ENCODE measurements at regions not wholly inside any gene's neighbourhood (a gene's known extent, or its start where the extent isn't known, plus 50 kb on each side); places are given as distances from the start of the nearest gene placed in this dataset.
"Not testable (repeated sequence)": the region's sequence is repeated elsewhere in the genome, so short reads cannot be mapped to it uniquely, and the experiment has no call there.

DNA sequence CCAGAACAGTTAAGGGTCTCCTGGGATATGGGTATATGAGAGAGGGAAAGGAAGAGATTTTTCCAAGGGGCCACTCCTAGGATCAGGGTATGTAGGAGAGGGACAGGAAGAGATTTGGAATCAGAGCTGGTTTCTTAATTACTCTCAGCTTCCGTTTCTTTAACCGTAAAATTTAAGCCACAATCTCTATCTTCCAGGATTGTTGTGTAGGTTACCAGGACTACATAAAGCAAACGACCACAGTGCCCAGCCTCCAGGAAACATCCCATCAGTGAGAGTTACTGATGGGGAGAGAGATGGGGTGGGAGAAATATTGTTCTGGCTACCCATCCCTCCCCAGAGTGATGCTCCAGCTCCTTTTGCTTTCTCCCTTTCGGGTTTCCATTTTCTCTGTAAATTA is 114.6 kb upstream of the THUMPD2 start:
- Mint-ChIP-seq H3K9me3 (ENCODE audit: low read depth) (no peaks in the 10 kb centered on the region), H3K4me1 (ENCODE audit: low read depth) (no peaks in the 10 kb centered on the region), H3K4me3 (ENCODE audit: unreplicated experiment) (no peak overlapping the region), H3K27me3 (ENCODE audit: low read depth) (peaks cover 27% of the 10 kb centered on the region), H3K27ac (ENCODE audit: unreplicated experiment) (no peak overlapping the region), H3K36me3 (ENCODE audit: low read depth) (no peaks in the 10 kb centered on the region)
- TF ChIP-seq, protein P1, sequence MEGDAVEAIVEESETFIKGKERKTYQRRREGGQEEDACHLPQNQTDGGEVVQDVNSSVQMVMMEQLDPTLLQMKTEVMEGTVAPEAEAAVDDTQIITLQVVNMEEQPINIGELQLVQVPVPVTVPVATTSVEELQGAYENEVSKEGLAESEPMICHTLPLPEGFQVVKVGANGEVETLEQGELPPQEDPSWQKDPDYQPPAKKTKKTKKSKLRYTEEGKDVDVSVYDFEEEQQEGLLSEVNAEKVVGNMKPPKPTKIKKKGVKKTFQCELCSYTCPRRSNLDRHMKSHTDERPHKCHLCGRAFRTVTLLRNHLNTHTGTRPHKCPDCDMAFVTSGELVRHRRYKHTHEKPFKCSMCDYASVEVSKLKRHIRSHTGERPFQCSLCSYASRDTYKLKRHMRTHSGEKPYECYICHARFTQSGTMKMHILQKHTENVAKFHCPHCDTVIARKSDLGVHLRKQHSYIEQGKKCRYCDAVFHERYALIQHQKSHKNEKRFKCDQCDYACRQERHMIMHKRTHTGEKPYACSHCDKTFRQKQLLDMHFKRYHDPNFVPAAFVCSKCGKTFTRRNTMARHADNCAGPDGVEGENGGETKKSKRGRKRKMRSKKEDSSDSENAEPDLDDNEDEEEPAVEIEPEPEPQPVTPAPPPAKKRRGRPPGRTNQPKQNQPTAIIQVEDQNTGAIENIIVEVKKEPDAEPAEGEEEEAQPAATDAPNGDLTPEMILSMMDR (IDR thresholded peaks at IDR 0.05), result no peak
- DNase-seq (ENCODE audit: low spot score), result no peak

DNA sequence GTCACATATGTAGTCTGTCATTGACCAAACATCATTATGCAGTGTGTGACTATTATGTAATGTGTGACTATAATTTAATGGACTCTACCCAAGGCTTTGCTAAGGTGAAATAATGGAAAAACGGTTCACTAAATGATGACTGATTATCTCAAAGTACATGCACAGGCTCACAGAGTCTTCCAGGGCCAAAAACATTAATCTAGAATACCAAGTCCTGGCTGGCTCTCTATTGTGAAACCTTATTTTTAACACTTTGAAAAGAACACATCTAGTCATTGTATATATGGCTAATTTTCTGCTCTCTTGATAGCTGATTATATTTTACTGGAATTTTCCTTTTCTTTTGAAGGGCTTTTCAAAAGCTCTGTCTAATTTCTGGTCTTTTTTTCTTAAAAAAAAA is 102.9 kb upstream of the THUMPD2 start:
- peaks cover 7% of the 10 kb centered on the region for H3K4me1 Mint-ChIP-seq (ENCODE audit: low read depth)
- H3K4me3 Mint-ChIP-seq (ENCODE audit: unreplicated experiment), result no peak overlapping the region
- H3K36me3 Mint-ChIP-seq (ENCODE audit: low read depth), result no peaks in the 10 kb centered on the region
- no peak overlapping the region for H3K27ac Mint-ChIP-seq (ENCODE audit: unreplicated experiment)
- H3K27me3 Mint-ChIP-seq (ENCODE audit: low read depth), result peaks cover 7% of the 10 kb centered on the region
- H3K9me3 Mint-ChIP-seq (ENCODE audit: low read depth), result peaks cover 17% of the 10 kb centered on the region
- TF ChIP-seq, protein P1 (IDR thresholded peaks at IDR 0.05), result no peak
- DNase-seq (ENCODE audit: low spot score), result no peak

DNA sequence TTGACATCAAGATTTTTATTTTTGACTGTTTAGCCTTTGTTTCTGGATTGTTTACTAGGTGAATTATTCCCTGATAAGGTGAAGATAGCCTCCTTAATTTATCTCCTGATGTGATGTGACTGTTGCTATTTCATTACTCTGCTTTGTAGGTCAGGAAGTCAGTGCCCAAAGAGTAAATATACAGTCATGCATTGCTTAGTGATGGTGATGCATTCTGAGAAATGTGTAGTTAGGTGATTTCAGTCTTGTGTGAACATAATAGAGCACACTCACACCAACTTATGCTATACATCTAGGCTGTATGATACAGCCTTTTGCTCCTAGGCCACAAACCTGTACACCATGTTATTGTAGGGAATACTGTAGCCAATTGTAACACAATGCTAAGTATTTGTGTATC is 102.4 kb upstream of the THUMPD2 start:
- TF ChIP-seq, protein P1 (IDR thresholded peaks at IDR 0.05), result no peak
- H3K4me3 Mint-ChIP-seq (ENCODE audit: unreplicated experiment), result no peak overlapping the region
- H3K36me3 Mint-ChIP-seq (ENCODE audit: low read depth), result no peaks in the 10 kb centered on the region
- H3K9me3 Mint-ChIP-seq (ENCODE audit: low read depth), result peaks cover 18% of the 10 kb centered on the region
- DNase-seq (ENCODE audit: low spot score), result no peak
- H3K27ac Mint-ChIP-seq (ENCODE audit: unreplicated experiment), result no peak overlapping the region
- peaks cover 7% of the 10 kb centered on the region for H3K4me1 Mint-ChIP-seq (ENCODE audit: low read depth)
- H3K27me3 Mint-ChIP-seq (ENCODE audit: low read depth), result peaks cover 3% of the 10 kb centered on the region

DNA sequence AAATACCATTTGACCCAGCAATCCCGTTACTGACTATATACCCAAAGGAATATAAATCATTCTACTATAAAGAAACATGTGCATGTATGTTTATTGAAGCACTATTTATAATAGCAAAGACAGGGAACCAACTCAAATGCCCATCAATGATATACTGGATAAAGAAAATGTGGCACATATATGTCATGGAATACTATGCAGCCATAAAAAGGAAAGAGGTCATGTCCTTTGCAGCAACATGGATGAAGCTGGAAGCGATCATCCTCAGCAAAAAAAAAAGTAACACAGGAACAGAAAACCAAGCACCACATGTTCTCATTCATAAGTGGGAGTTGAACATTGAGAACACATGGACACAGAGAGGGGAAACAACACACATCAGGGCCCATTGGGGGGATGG is 99.9 kb upstream of the THUMPD2 start:
- H3K27me3 Mint-ChIP-seq (ENCODE audit: low read depth); DNase-seq (ENCODE audit: low spot score); H3K27ac Mint-ChIP-seq (ENCODE audit: unreplicated experiment): not testable (repeated sequence)

DNA sequence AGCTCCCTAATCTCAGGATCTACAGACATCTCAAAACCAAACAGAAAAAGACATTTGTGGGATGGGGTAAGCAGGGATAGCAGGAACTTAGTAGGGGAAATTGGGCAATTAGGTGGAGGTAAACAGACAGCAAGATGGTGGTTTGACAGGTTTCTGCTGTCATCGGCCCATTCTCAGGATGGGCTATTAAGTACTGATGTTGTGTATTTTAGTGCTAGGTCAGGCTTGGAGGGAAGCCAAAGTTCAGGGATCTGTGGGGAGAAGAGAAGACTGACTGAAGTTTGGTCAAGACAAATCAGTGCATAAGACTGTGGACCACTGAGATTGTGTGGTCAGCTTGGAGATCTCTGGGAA is 96.8 kb upstream of the THUMPD2 start:
- Mint-ChIP-seq H3K36me3 (ENCODE audit: low read depth) (no peaks in the 10 kb centered on the region), H3K27ac (ENCODE audit: unreplicated experiment) (peak overlapping the region; percentile 47), H3K4me1 (ENCODE audit: low read depth) (peaks cover 26% of the 10 kb centered on the region), H3K27me3 (ENCODE audit: low read depth) (no peaks in the 10 kb centered on the region), H3K9me3 (ENCODE audit: low read depth) (peaks cover 18% of the 10 kb centered on the region), H3K4me3 (ENCODE audit: unreplicated experiment) (no peak overlapping the region)
- TF ChIP-seq, protein P1 (IDR thresholded peaks at IDR 0.05), result no peak
- DNase-seq (ENCODE audit: low spot score), result no peak

More for the DNA sequence above, 99.9 kb upstream of the THUMPD2 start:
- peaks cover 18% of the 10 kb centered on the region for H3K9me3 Mint-ChIP-seq (ENCODE audit: low read depth)
- H3K4me1 Mint-ChIP-seq (ENCODE audit: low read depth), result peaks cover 21% of the 10 kb centered on the region
- not testable (repeated sequence) for H3K36me3 Mint-ChIP-seq (ENCODE audit: low read depth); H3K4me3 Mint-ChIP-seq (ENCODE audit: unreplicated experiment)

DNA sequence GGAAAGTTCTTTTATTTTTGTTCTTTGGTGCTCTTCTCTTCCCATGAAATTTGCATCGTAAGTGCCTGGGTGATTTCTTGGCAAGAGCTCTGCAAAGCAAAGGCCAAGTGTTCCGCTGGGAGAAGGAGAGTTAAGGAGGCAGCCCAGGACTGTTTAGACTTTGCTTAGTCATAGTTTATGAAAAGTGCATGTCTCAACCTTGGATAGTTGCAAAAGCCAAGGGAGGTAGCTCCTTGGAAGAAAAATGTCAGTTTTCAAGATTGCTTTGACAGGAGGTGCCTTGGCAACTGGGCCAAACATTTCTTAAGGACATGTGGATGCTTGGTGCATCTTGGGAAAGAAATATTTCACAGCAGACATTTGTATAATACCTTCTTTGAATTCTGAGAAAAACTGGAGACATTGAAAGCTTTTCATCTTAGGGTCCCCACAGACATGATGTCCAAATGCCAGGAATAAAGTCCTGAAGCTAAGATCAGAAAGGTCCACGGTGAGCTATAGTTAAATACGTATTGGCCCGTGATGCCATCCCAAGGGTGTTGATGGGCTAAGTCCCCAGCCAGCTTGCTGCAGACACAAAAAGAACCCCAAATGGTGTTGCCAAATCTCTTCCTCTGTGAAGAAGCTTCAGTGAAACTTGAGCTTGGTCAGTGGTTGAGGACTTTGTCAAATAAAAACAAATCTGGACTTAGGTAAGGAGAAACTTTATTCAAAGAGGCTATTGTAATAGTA is 96.3 kb upstream of the THUMPD2 start:
- H3K9me3 Mint-ChIP-seq (ENCODE audit: low read depth), result peaks cover 18% of the 10 kb centered on the region
- TF ChIP-seq, protein P1 (IDR thresholded peaks at IDR 0.05), result no peak
- H3K4me1 Mint-ChIP-seq (ENCODE audit: low read depth), result peaks cover 28% of the 10 kb centered on the region
- H3K36me3 Mint-ChIP-seq (ENCODE audit: low read depth), result no peaks in the 10 kb centered on the region
- peak overlapping the region; percentile 47 for H3K27ac Mint-ChIP-seq (ENCODE audit: unreplicated experiment)
- no peak for DNase-seq (ENCODE audit: low spot score)
- H3K4me3 Mint-ChIP-seq (ENCODE audit: unreplicated experiment), result no peak overlapping the region
- no peaks in the 10 kb centered on the region for H3K27me3 Mint-ChIP-seq (ENCODE audit: low read depth)
